Ascending aorta (tissue), 2 donors: ENCODE measurements at regions not wholly inside any gene's neighbourhood (a gene's known extent, or its start where the extent isn't known, plus 50 kb on each side); places are given as distances from the start of the nearest gene placed in this dataset.

Source experiments
- DNase-seq, 2 donors: peaks; one replicate each; pipeline ENCODE4 v3.0.0-alpha.2; 2019; ENCODE audit warnings: low spot score in 2 of 2
- H3K27ac ChIP-seq, 2 donors: fragments of 200-600 bp; sonication (generic); one replicate each; pipeline ENCODE4 v1.5.1; 2016 to 2017; ENCODE audit warnings: mild to moderate bottlenecking in 1 of 2
- H3K27me3 ChIP-seq: fragments of 200-600 bp; sonication (generic); one replicate; pipeline ENCODE4 v1.5.1; 2017
- H3K36me3 ChIP-seq, 2 donors: fragments of 200-600 bp; sonication (generic); one replicate each; pipeline ENCODE4 v1.5.1; 2016
- H3K4me1 ChIP-seq, 2 donors: fragments of 200-600 bp; sonication (generic); one replicate each; pipeline ENCODE4 v1.5.1; 2016 to 2017; ENCODE audit warnings: mild to moderate bottlenecking in 1 of 2
- H3K4me3 ChIP-seq, 2 donors: fragments of 200-600 bp; sonication (generic); one replicate each; pipeline ENCODE4 v1.5.1; 2016 to 2017; ENCODE audit warnings: mild to moderate bottlenecking in 1 of 2
- H3K9me3 ChIP-seq, 2 donors: fragments of 200-600 bp; sonication (generic); one replicate each; pipeline ENCODE4 v1.5.1; 2016
- CTCF ChIP-seq, 3 experiments: fragments of 200-600 bp in 2 of 3; fragments of 450-650 bp in 1 of 3; sonication (generic) in 2 of 3; IDR thresholded peaks; one replicate each; pipeline ENCODE4 v1.5.1; 2016 to 2019; ENCODE audit warnings: antibody characterized with exemption in 3 of 3, mild to moderate bottlenecking in 1 of 3, moderate library complexity in 1 of 3
- intact Hi-C: fragments of 100-400 bp; cut with DNase I; formaldehyde crosslinking; loops from one replicate; pipeline ENCODE4 v1.15.1; 2023

- no peaks in the 10 kb centered on the region for H3K27me3 ChIP-seq
- peaks cover 39 to 64% of the 10 kb centered on the region in 2 donors for H3K4me1 ChIP-seq
- no peak for TF ChIP-seq CTCF (IDR thresholded peaks at IDR 0.05)
- H3K4me3 ChIP-seq: no peak overlapping the region
- no peaks in the 10 kb centered on the region for H3K9me3 ChIP-seq
- intact Hi-C loops: loop anchor here (5.0 kb wide), 3 partner anchors 82 to 162 kb away; no protein-coding TSS in a partner anchor
- DNase-seq: peak in 1 of 2 donors; percentile 83
- no peaks in the 10 kb centered on the region for H3K36me3 ChIP-seq
- H3K27ac ChIP-seq: peak overlapping the region; percentile 77 to 88
These were observed 69.8 kb upstream of the SERP2 start for GRCh38 chr13:44303681-44304432.

- Histone ChIP-seq H3K36me3 (no peaks in the 10 kb centered on the region), H3K27me3 (no peaks in the 10 kb centered on the region), H3K4me1 (peaks cover 39 to 64% of the 10 kb centered on the region in 2 donors), H3K4me3 (no peak overlapping the region), H3K9me3 (no peaks in the 10 kb centered on the region), H3K27ac (peak overlapping the region; percentile 77 to 88)
- no peak for TF ChIP-seq CTCF (IDR thresholded peaks at IDR 0.05)
- intact Hi-C loops: loop anchor here (5.0 kb wide), 3 partner anchors 82 to 162 kb away; no protein-coding TSS in a partner anchor
- no peak for DNase-seq
These were observed 69.2 kb upstream of the SERP2 start for GRCh38 chr13:44304433-44304725.

- peak overlapping the region; percentile 58 to 88 for H3K27ac ChIP-seq
- intact Hi-C loops: loop anchor here (5.0 kb wide), 1 partner anchor 57 kb away; no protein-coding TSS in a partner anchor
- H3K36me3 ChIP-seq: no peaks in the 10 kb centered on the region
- peak in 1 of 2 donors; percentile 19 for DNase-seq
- TF ChIP-seq CTCF (IDR thresholded peaks at IDR 0.05): no peak
- no peaks in the 10 kb centered on the region for H3K9me3 ChIP-seq
- no peak overlapping the region for H3K4me3 ChIP-seq
- peaks cover 39 to 69% of the 10 kb centered on the region in 2 donors for H3K4me1 ChIP-seq
- no peaks in the 10 kb centered on the region for H3K27me3 ChIP-seq
These were observed 68.3 kb upstream of the SERP2 start for GRCh38 chr13:44305286-44305685.

- DNase-seq: peak in 1 of 2 donors; percentile 59
- Histone ChIP-seq H3K4me1 (peaks cover 39 to 66% of the 10 kb centered on the region in 2 donors), H3K27me3 (no peaks in the 10 kb centered on the region), H3K4me3 (no peak overlapping the region), H3K9me3 (no peaks in the 10 kb centered on the region), H3K27ac (peak overlapping the region; percentile 58 to 88), H3K36me3 (no peaks in the 10 kb centered on the region)
- intact Hi-C loops: loop anchor here (5.0 kb wide), 1 partner anchor 56 kb away; no protein-coding TSS in a partner anchor
- no peak for TF ChIP-seq CTCF (IDR thresholded peaks at IDR 0.05)
These were observed 67.7 kb upstream of the SERP2 start for GRCh38 chr13:44305917-44306370.

GRCh38 chr13:44306371-44307192 is 67.0 kb upstream of the SERP2 start:
- no peak for TF ChIP-seq CTCF (IDR thresholded peaks at IDR 0.05)
- no peaks in the 10 kb centered on the region for H3K36me3 ChIP-seq
- no peaks in the 10 kb centered on the region for H3K27me3 ChIP-seq
- peak overlapping the region; percentile 88 to 90 for H3K27ac ChIP-seq
- peaks cover 36 to 63% of the 10 kb centered on the region in 2 donors for H3K4me1 ChIP-seq
- intact Hi-C loops: loop anchor here (5.0 kb wide), 1 partner anchor 56 kb away; no protein-coding TSS in a partner anchor
- H3K9me3 ChIP-seq: no peaks in the 10 kb centered on the region
- no peak overlapping the region for H3K4me3 ChIP-seq
- peak; percentile 38 to 90 for DNase-seq
